ENCODE measurements at regions not wholly inside any gene's neighbourhood (a gene's known extent, or its start where the extent isn't known, plus 50 kb on each side); places are given as distances from the start of the nearest gene placed in this dataset.
"Not testable (repeated sequence)": the region's sequence is repeated elsewhere in the genome, so short reads cannot be mapped to it uniquely, and the experiment has no call there.

DNA sequence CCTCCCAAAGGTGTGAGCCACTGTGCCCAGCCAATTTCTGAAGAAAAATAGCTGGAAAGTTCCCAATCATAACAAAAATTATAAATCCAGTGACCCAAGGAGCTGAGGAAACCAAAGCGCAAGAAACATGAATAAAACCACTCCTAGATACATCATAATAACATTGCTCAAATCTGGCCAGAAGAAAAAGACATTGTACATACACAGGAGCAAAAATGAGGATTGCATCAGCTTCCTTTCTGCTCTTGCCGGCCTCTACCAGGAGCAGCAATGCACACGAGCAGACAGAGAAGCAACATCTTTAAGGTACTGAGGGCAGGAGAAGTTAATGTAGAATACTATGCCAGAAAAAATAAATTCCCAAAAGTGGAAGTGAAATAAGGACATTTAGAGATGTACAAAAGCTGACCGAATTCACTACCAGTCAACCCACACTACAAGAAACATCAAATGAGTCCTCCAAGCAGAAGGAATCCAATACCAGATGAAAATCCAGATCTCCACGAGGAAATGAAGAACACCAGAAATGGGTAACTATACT is 127.0 kb upstream of the NBPF11 start:
- POLR2A ChIA-PET: interaction anchor here (1.9 to 2.7 kb wide), 2 partner anchors 16 to 24 kb away, joined by 5 to 8 read pairs; no protein-coding TSS in a partner anchor
- DNase-seq; H3K9me3 Mint-ChIP-seq; H3K27ac Mint-ChIP-seq; intact Hi-C loops (cut with micrococcal nuclease); H3K4me1 Mint-ChIP-seq (ENCODE audit: low read depth); H3K36me3 Mint-ChIP-seq; CTCF ChIA-PET: not testable (repeated sequence)
- Mint-ChIP-seq H3K4me3 (peak overlapping the region; percentile 56), H3K27me3 (peaks cover 24% of the 10 kb centered on the region)

DNA sequence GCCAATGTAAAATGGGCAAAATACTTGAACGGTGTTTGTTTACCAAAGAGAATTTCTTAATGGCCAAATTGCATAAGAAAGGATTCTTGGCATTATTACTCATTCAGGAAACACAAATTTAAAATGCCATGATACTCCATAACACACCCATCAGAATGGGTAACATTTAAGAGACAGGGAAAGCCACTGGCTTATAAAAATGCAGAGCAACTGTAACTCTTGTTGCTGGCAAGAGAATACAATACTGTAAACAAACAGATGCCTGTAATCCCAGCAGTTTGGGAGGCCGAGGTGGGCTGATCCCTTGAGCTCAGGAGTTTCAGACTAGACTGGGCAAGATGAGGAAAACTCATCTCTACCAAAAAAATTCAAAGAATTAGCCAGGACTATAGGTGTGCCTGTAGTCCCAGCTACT is 125.8 kb upstream of the NBPF11 start:
- intact Hi-C loops (cut with micrococcal nuclease); H3K9me3 Mint-ChIP-seq; H3K4me1 Mint-ChIP-seq (ENCODE audit: low read depth); H3K4me3 Mint-ChIP-seq; H3K27ac Mint-ChIP-seq; H3K36me3 Mint-ChIP-seq; DNase-seq; CTCF ChIA-PET: not testable (repeated sequence)
- peaks cover 28% of the 10 kb centered on the region for H3K27me3 Mint-ChIP-seq
- POLR2A ChIA-PET: interaction anchor here (2.7 kb wide), 1 partner anchor 14 kb away, joined by 8 read pairs; no protein-coding TSS in a partner anchor

DNA sequence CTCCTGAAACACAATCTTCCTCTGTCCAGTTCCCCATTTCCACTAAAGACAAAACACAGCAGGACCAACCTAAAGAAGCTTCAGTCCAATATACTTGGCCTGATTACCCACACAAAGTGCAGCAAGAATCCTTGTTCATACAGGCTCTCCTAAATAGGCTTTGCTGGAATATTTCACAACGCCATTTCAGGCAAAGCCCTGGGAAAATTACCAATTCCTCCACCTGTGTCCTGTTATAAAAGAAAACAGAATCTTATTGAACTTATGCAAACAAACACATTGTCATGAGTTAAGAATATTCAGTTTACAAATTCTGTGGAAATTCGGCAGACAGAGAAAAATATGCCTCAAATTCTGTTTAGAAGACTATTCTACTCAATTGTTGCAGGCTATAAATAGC is 115.0 kb upstream of the NBPF11 start:
- H3K27me3 Mint-ChIP-seq; CTCF ChIA-PET; H3K36me3 Mint-ChIP-seq; H3K4me3 Mint-ChIP-seq; H3K9me3 Mint-ChIP-seq; H3K27ac Mint-ChIP-seq; DNase-seq; intact Hi-C loops (cut with micrococcal nuclease): not testable (repeated sequence)
- H3K4me1 Mint-ChIP-seq (ENCODE audit: low read depth): peaks cover 19% of the 10 kb centered on the region
- POLR2A ChIA-PET: interaction anchor here (0.5 kb wide), 1 partner anchor 37 kb away, joined by 4 read pairs; no protein-coding TSS in a partner anchor

DNA sequence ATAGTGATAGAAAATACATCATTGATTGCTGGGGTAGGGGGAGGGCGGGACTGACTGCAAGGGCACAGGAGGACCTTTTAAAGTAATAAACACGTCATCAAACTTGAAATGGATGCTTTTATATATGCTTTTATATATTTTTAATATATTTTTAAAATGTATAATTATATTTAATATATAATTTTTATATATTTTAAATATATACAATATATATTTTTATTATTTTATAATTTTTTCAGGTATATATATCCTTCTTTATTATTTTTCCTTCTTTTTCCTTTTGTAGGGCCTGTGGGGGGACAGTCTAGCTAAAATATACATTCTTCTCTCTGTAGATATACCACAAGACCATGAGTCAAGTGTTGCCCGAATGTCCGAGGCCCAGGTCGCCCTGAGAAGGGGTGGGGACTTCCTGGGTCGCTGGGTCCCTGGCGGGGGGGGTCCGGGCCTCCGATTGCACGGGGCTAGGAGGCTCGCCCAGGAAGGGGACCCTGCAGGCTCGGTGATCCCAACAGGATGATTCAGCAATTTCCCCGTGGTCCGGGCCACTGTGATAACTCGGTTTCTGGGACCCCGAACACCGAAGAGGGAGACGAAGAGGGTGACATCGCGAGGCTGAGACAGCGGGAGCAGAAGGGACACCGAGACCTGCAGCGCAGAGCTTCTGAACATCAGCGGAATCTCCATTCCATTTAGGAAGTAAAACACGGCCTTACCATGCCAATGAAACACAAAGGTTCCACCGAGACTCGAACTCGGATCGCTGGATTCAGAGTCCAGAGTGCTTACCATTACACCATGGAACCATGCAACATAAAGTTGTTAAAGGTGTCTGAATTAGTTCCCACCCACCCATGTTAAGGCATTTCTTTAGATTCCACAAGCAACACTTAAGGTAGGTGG is 112.5 kb upstream of the NBPF11 start:
- H3K27me3 Mint-ChIP-seq: no peaks in the 10 kb centered on the region
- H3K9me3 Mint-ChIP-seq: no peaks in the 10 kb centered on the region
- no peaks in the 10 kb centered on the region for H3K36me3 Mint-ChIP-seq
- peak; percentile 47 for DNase-seq
- H3K4me3 Mint-ChIP-seq: peak overlapping the region; percentile 80
- CTCF ChIA-PET: no interaction called here
- POLR2A ChIA-PET: interaction anchor here (1.2 to 6.5 kb wide), 2 partner anchors 69 to 138 kb away, joined by 5 to 213 read pairs; no protein-coding TSS in a partner anchor
- peaks cover 19% of the 10 kb centered on the region for H3K4me1 Mint-ChIP-seq (ENCODE audit: low read depth)
- intact Hi-C loops (cut with micrococcal nuclease): loop anchor here (5.0 kb wide), 2 partner anchors 53 to 227 kb away; no protein-coding TSS in a partner anchor
- peak overlapping the region; percentile 96 for H3K27ac Mint-ChIP-seq

DNA sequence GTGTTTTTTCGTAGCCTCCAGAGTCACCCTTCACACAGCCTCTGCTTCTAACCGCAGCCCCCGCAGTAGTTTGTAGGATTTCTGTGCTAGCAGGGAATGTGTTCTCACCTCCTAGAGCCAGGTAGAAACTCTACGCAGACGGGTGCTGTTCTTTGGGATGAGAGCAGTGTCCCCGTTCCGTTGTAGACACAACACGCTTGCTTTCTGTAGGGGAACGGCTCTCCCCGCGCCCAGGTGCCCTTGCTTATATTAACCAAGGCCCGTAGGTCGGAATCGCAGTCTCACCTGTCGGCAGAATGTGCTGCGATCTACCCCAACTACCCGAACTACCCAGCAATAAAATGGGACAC is 111.8 kb upstream of the NBPF11 start:
- Mint-ChIP-seq H3K27me3 (no peaks in the 10 kb centered on the region), H3K4me3 (peak overlapping the region; percentile 80), H3K9me3 (no peaks in the 10 kb centered on the region), H3K4me1 (ENCODE audit: low read depth) (peaks cover 19% of the 10 kb centered on the region), H3K36me3 (no peaks in the 10 kb centered on the region), H3K27ac (peak overlapping the region; percentile 96)
- DNase-seq: no peak
- CTCF ChIA-PET: no interaction called here
- intact Hi-C loops (cut with micrococcal nuclease): loop anchor here (2.0 to 5.0 kb wide), 4 partner anchors 53 to 227 kb away; no protein-coding TSS in a partner anchor
- POLR2A ChIA-PET: interaction anchor here (0.6 to 6.5 kb wide), 18 partner anchors 8 to 1180 kb away, joined by 3 to 213 read pairs (median 6); no protein-coding TSS in a partner anchor

DNA sequence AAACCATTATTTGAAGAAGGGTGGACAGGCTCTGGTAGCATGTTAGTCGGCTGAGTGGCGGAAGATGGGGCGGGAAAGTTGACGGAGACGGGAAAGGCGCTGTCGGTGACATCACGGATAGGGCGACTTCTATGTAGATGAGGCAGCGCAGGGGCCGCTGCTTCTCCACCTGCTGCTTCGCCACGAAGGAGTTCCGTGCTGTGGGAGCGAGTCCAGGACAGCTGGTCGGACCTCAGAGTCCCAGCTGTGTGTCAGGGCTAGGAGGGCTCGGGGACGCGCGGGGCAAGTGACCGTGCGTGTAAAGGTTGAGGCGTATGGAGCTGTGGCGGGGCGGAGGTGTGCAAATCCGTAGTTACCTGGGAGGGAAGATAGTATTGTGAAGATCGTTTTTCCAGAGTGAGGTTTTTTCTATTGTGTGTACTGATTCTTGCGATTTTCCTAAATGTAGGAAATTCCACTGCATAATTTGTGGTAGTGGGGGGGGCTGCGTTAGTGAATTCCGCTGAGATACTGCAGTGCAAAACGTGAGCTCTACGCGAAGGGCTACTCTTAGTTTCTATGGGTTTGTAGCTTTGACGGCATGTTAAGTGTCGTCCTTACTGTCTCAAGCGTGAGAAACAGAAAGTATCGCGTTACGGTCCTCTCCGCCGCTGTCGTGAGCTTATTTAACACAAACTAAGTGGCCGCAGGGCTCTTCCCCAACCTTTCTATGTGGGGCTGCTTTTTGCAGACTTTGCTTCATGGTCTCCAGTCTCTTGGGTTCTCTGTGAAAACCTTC is 111.2 kb upstream of the NBPF11 start:
- CTCF ChIA-PET: no interaction called here

DNA sequence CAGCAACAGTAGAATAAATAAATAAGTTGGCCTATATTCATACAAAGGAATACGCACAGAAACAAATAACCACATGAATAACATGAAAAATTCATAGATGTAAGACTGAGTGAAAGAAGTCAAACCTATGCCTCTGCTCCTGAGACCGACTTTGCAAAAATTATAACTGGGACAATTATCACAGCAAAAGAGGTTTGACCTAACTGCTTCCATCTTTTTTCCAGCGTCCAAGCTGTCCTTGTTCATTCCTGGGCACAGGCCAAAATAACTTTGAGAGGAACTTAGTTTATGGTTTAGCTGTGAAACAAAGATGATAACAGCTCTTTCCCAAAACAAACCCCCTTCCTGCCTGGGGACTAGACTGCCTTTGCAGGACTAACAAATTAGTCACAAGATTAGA is 109.6 kb upstream of the NBPF11 start:
- intact Hi-C loops (cut with micrococcal nuclease): loop anchor here (2.0 to 5.0 kb wide), 4 partner anchors 56 to 224 kb away; no protein-coding TSS in a partner anchor
- H3K9me3 Mint-ChIP-seq, H3K27me3 Mint-ChIP-seq, H3K27ac Mint-ChIP-seq, H3K36me3 Mint-ChIP-seq, H3K4me3 Mint-ChIP-seq, DNase-seq, CTCF ChIA-PET: not testable (repeated sequence)
- peaks cover 23% of the 10 kb centered on the region for H3K4me1 Mint-ChIP-seq (ENCODE audit: low read depth)
- POLR2A ChIA-PET: interaction anchor here (1.4 to 6.5 kb wide), 2 partner anchors 72 to 223 kb away, joined by 4 to 213 read pairs; no protein-coding TSS in a partner anchor

More for the DNA sequence above, 111.2 kb upstream of the NBPF11 start:
- POLR2A ChIA-PET: interaction anchor here (0.6 to 6.5 kb wide), 18 partner anchors 9 to 1179 kb away, joined by 3 to 213 read pairs (median 6); no protein-coding TSS in a partner anchor
- H3K27me3 Mint-ChIP-seq: no peaks in the 10 kb centered on the region
- H3K27ac Mint-ChIP-seq: peak overlapping the region; percentile 96
- peak overlapping the region; percentile 80 for H3K4me3 Mint-ChIP-seq
- peak; percentile 85 for DNase-seq
- peaks cover 19% of the 10 kb centered on the region for H3K4me1 Mint-ChIP-seq (ENCODE audit: low read depth)
- intact Hi-C loops (cut with micrococcal nuclease): loop anchor here (2.0 to 5.0 kb wide), 4 partner anchors 54 to 226 kb away; no protein-coding TSS in a partner anchor
- H3K9me3 Mint-ChIP-seq: no peaks in the 10 kb centered on the region
- no peaks in the 10 kb centered on the region for H3K36me3 Mint-ChIP-seq

DNA sequence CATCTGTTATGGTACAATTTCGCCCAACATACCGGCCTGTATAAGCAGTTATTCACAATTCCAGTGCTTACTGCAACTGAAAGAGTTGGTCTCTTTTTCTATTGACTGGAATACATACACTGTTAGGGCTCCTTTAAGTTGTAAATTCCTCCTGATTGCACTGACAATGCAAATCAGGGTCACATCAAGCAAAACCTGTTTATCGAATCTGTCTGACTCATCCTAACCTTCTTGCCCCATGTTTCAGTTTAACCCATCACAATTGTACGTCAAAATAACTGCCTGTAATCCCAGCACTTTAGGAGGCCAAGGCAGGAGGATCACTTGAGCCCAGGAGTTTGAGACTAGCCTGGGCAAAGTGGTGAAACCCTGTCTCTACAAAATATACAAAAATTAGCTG is 105.8 kb upstream of the NBPF11 start:
- H3K27me3 Mint-ChIP-seq; H3K4me3 Mint-ChIP-seq; DNase-seq; H3K27ac Mint-ChIP-seq; H3K9me3 Mint-ChIP-seq; CTCF ChIA-PET; H3K36me3 Mint-ChIP-seq; intact Hi-C loops (cut with micrococcal nuclease); POLR2A ChIA-PET: not testable (repeated sequence)
- H3K4me1 Mint-ChIP-seq (ENCODE audit: low read depth): peaks cover 15% of the 10 kb centered on the region

DNA sequence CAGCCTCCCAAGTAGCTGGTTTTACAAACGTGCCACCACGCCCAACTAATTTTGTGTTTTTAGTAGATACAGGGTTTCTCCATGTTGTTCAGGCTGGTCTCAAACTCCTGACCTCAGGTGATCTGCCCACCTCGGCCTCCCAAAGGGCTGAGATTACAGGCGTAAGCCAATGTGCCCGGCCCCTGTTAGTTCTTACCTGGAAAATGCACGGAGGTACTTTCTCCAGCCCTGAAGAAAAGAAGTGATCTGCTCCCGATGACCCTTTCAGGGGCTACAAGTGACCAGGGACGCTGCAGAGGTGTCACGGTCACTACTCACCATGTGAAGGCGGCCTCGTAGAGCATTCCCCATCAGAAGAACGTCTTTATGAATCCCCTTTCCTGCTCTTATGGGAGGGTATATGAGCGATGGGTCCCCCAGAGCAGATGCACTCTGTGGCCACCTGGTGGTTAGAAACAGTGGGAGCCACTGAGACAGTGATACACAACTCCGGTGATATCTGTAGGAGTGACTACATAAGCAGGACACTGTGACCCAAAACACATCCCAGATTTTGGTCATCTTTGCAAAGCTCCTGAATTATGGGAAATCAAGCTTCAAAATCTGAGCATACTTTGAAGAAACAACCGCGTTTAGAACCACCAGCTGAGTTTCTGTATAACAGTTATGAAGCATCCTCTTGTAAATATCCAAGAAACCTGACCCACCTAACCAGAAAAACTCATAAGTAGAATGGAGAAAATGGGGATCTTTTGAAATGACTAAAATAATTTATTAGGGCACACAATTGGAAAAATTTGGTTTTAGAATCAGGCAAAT is 102.7 kb upstream of the NBPF11 start:
- DNase-seq: peak; percentile 45
- H3K4me1 Mint-ChIP-seq (ENCODE audit: low read depth); CTCF ChIA-PET; intact Hi-C loops (cut with micrococcal nuclease); H3K27me3 Mint-ChIP-seq; H3K4me3 Mint-ChIP-seq; H3K36me3 Mint-ChIP-seq; POLR2A ChIA-PET; H3K9me3 Mint-ChIP-seq; H3K27ac Mint-ChIP-seq: not testable (repeated sequence)

DNA sequence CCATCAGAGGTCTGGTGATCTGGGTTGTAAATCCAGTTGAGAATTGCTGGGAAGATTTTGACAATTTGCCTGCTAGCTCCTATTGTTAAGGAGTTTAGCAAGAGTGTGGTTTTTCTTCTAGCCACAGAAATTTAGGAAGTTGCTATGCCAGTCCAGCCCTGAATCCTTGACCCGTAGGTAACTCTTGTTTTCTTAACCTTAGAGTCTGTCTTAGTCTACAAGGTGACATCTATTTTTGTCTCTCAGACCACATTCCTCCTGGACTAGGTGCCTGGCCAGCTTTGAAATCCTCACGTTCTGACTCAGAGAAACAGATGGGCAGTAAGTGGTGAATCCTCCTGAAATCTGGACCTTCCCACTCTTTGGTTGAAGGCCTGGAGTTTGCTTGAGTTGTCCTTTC is 101.7 kb upstream of the NBPF11 start:
- H3K9me3 Mint-ChIP-seq; H3K27me3 Mint-ChIP-seq; H3K4me1 Mint-ChIP-seq (ENCODE audit: low read depth); H3K27ac Mint-ChIP-seq; POLR2A ChIA-PET; DNase-seq; H3K4me3 Mint-ChIP-seq; H3K36me3 Mint-ChIP-seq; CTCF ChIA-PET; intact Hi-C loops (cut with micrococcal nuclease): not testable (repeated sequence)

DNA sequence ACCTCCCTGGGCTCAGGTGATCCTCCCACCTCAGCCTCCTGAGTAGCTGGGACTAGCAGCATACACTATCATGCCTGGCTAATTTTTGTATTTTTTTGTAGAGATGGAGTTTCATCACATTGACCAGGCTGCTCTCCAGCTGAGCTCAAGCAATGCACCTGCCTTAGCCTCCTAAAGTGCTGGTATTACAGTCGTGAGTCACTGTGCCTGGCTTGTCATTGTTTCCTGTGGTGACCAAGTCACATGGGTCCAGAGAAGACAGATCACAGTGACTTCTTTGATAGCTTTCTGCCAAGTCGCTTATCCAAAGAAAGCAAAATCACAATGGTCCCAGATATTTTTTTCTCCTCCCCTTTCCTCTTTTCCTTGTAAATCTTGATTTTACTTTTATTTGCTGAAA is 96.7 kb upstream of the NBPF11 start:
- DNase-seq; POLR2A ChIA-PET; H3K4me3 Mint-ChIP-seq; H3K4me1 Mint-ChIP-seq (ENCODE audit: low read depth); H3K27me3 Mint-ChIP-seq; CTCF ChIA-PET; intact Hi-C loops (cut with micrococcal nuclease); H3K36me3 Mint-ChIP-seq; H3K27ac Mint-ChIP-seq; H3K9me3 Mint-ChIP-seq: not testable (repeated sequence)

Measured in activated CD4-positive, alpha-beta memory T cell treated with anti-CD3 and anti-CD28 coated beads for 36 hours (primary cell).